HG03103 (cell line): ENCODE measurements at regions not wholly inside any gene's neighbourhood (a gene's known extent, or its start where the extent isn't known, plus 50 kb on each side); places are given as distances from the start of the nearest gene placed in this dataset.

Experiments used
- ATAC-seq: cut with Tn5 transposase; IDR thresholded peaks from one replicate; pipeline ENCODE4 v1.9.1; 2021; ENCODE audit warnings: low read depth; ENCODE audit not compliant: unreplicated experiment

GRCh38 chr6:44062771-44063560 is 64.3 kb downstream of the MRPL14 start:
- no peak for ATAC-seq

GRCh38 chr6:44062105-44062770 is 65.0 kb downstream of the MRPL14 start:
- ATAC-seq = no peak

GRCh38 chr6:44061375-44062104 is 65.7 kb downstream of the MRPL14 start:
- no peak for ATAC-seq

- ATAC-seq = no peak
These were observed 66.5 kb downstream of the MRPL14 start for GRCh38 chr6:44060612-44061374.

- ATAC-seq = no peak
These were observed 67.6 kb downstream of the MRPL14 start for GRCh38 chr6:44059359-44060346.

- ATAC-seq = peak; percentile 68
These were observed 68.5 kb downstream of the MRPL14 start for GRCh38 chr6:44058617-44059358.

- ATAC-seq = no peak
These were observed 69.2 kb downstream of the MRPL14 start for GRCh38 chr6:44057931-44058616.

- no peak for ATAC-seq
These were observed 69.9 kb downstream of the MRPL14 start for GRCh38 chr6:44057238-44057930.

GRCh38 chr6:44056392-44057237 is 70.6 kb downstream of the MRPL14 start:
- ATAC-seq = no peak

GRCh38 chr6:44054721-44055559 is 72.3 kb downstream of the MRPL14 start:
- no peak for ATAC-seq

GRCh38 chr6:44053760-44054556 is 73.3 kb downstream of the MRPL14 start:
- no peak for ATAC-seq

- no peak for ATAC-seq
These were observed 74.0 kb downstream of the MRPL14 start for GRCh38 chr6:44053106-44053756.

GRCh38 chr6:44052419-44053023 is 74.7 kb downstream of the MRPL14 start:
- ATAC-seq = no peak

GRCh38 chr6:44051515-44051914 is 75.7 kb downstream of the MRPL14 start:
- no peak for ATAC-seq
